Keratinocyte (primary cell): ENCODE measurements at regions not wholly inside any gene's neighbourhood (a gene's known extent, or its start where the extent isn't known, plus 50 kb on each side); places are given as distances from the start of the nearest gene placed in this dataset.

Source experiments
- DNase-seq: peaks from one replicate; pipeline ENCODE4 v3.0.0-alpha.2; 2011; ENCODE audit warnings: low read depth, missing footprints, low spot score
- FAIRE-seq: peaks from 2 replicates; lab custom pipeline; 2011; peaks lifted over from hg19 to GRCh38; lab: Jason Lieb, UNC
- H2AFZ ChIP-seq: 2 replicates; pipeline ENCODE4 v1.6.0; 2012; ENCODE audit warnings: low read length, control low read depth, inconsistent platforms; ENCODE audit not compliant: control insufficient read depth
- H3K27ac ChIP-seq: 2 replicates; pipeline ENCODE4 v1.5.1; 2011; ENCODE audit warnings: low read length; ENCODE audit not compliant: control insufficient read depth, insufficient read depth
- H3K27me3 ChIP-seq: 3 replicates; pipeline ENCODE4 v1.6.0; 2011; ENCODE audit warnings: low read length; ENCODE audit not compliant: control insufficient read depth, insufficient read depth; ENCODE audit errors: extremely low read depth
- H3K36me3 ChIP-seq, 2 experiments: 2 replicates in 1 of 2; 3 replicates in 1 of 2; pipeline ENCODE4 v1.5.1; 2011; ENCODE audit warnings: low read length in 2 of 2, mild to moderate bottlenecking in 1 of 2; ENCODE audit not compliant: control insufficient read depth in 2 of 2, insufficient read depth in 2 of 2; ENCODE audit errors: extremely low read depth in 1 of 2
- H3K4me1 ChIP-seq: 3 replicates; pipeline ENCODE4 v1.5.1; 2011; ENCODE audit warnings: low read length; ENCODE audit not compliant: control insufficient read depth, insufficient read depth; ENCODE audit errors: extremely low read depth
- H3K4me2 ChIP-seq: 3 replicates; pipeline ENCODE4 v1.6.0; 2011; ENCODE audit warnings: low read depth, low read length; ENCODE audit not compliant: control insufficient read depth, insufficient read depth; ENCODE audit errors: extremely low read depth
- H3K4me3 ChIP-seq, 3 experiments: fragments of 200-600 bp in 1 of 3; sonication (generic) in 1 of 3; 2 replicates in 2 of 3; 3 replicates in 1 of 3; pipeline ENCODE4 v1.5.1; 2011 to 2016; ENCODE audit warnings: low read length in 3 of 3, mild to moderate bottlenecking in 3 of 3, control low read depth in 2 of 3, inconsistent platforms in 1 of 3, low read depth in 1 of 3, mixed read lengths in 1 of 3, mixed run types in 1 of 3, moderate library complexity in 1 of 3; ENCODE audit not compliant: control insufficient read depth in 2 of 3, insufficient read depth in 2 of 3; ENCODE audit errors: extremely low read depth in 1 of 3
- H3K79me2 ChIP-seq: 2 replicates; pipeline ENCODE4 v1.6.0; 2012; ENCODE audit warnings: low read length; ENCODE audit not compliant: control insufficient read depth, insufficient read depth
- H3K9ac ChIP-seq: 3 replicates; pipeline ENCODE4 v1.6.0; 2011; ENCODE audit warnings: low read length; ENCODE audit not compliant: control insufficient read depth, insufficient read depth; ENCODE audit errors: extremely low read depth
- H3K9me1 ChIP-seq: 3 replicates; pipeline ENCODE4 v1.6.0; 2011; ENCODE audit warnings: low read length; ENCODE audit not compliant: control insufficient read depth, insufficient read depth; ENCODE audit errors: extremely low read depth
- H3K9me3 ChIP-seq: 2 replicates; pipeline ENCODE4 v1.5.1; 2012; ENCODE audit warnings: low read depth, low read length; ENCODE audit not compliant: control insufficient read depth
- H4K20me1 ChIP-seq: 3 replicates; pipeline ENCODE4 v1.6.0; 2011; ENCODE audit warnings: low read length; ENCODE audit not compliant: control insufficient read depth, insufficient read depth; ENCODE audit errors: extremely low read depth
- EZH2 ChIP-seq: IDR thresholded peaks from one replicate; pipeline ENCODE4 v1.6.1; 2012; ENCODE audit warnings: inconsistent platforms, mild to moderate bottlenecking, low read length, moderate library complexity
- dilution Hi-C: fragments of 300-500 bp; cut with MboI; formaldehyde crosslinking; loops from one replicate; pipeline ENCODE4 v1.7.0; 2020; ENCODE audit warnings: low sequenced_read_pairs; ENCODE audit not compliant: extremely low pct_ligation_motif_present
- TF ChIP-seq, protein P1 (sequence below), 3 experiments: IDR thresholded peaks in 1 of 3; conservative IDR thresholded peaks in 1 of 3; optimal IDR thresholded peaks in 1 of 3; 2 replicates in 2 of 3; 3 replicates in 1 of 3; pipeline versions ENCODE3 to v1.5.1; 2011; ENCODE audit warnings: low read length in 3 of 3, mild to moderate bottlenecking in 3 of 3, moderate library complexity in 2 of 3, control low read depth in 1 of 3, inconsistent platforms in 1 of 3; ENCODE audit not compliant: insufficient read depth in 2 of 3; ENCODE audit errors: extremely low read depth in 1 of 3

DNA sequence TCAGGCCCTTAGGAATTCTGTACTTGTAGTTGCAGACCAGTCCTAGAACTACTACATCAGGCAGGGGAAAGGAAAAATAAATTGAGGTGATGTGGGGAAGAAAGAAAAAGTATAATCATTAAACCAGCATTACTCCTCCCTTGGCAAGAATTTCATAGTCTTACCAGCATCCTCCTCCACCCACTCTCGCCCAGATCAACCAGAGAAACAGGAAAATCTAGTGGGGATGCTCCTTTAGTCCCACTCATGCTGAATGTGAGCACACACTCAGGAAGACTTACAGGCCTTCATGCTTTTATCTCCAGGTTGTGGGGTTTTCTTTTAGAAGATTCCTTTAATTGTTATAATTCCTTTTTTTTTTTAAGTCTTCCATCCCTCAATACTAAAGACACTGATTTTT lies 129.3 kb upstream of the CCDC150 start:
- no peaks in the 10 kb centered on the region for H3K4me1 ChIP-seq
- dilution Hi-C loops, result no loop called here
- no peaks in the 10 kb centered on the region for H3K79me2 ChIP-seq
- no peak overlapping the region for H2AFZ ChIP-seq
- TF ChIP-seq EZH2, result no peak
- TF ChIP-seq, protein P1, sequence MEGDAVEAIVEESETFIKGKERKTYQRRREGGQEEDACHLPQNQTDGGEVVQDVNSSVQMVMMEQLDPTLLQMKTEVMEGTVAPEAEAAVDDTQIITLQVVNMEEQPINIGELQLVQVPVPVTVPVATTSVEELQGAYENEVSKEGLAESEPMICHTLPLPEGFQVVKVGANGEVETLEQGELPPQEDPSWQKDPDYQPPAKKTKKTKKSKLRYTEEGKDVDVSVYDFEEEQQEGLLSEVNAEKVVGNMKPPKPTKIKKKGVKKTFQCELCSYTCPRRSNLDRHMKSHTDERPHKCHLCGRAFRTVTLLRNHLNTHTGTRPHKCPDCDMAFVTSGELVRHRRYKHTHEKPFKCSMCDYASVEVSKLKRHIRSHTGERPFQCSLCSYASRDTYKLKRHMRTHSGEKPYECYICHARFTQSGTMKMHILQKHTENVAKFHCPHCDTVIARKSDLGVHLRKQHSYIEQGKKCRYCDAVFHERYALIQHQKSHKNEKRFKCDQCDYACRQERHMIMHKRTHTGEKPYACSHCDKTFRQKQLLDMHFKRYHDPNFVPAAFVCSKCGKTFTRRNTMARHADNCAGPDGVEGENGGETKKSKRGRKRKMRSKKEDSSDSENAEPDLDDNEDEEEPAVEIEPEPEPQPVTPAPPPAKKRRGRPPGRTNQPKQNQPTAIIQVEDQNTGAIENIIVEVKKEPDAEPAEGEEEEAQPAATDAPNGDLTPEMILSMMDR (optimal IDR thresholded peaks at IDR 0.05 in 1 of 3, IDR thresholded peaks at IDR 0.05 in 1 of 3, conservative IDR thresholded peaks at IDR 0.05 in 1 of 3; ENCODE audit: extremely low read depth in 1 of 3, insufficient read depth in 2 of 3, low read length in 3 of 3), result no peak
- no peaks in the 10 kb centered on the region for H4K20me1 ChIP-seq
- no peaks in the 10 kb centered on the region for H3K9me3 ChIP-seq
- H3K4me2 ChIP-seq, result no peak overlapping the region
- no peak overlapping the region for H3K4me3 ChIP-seq
- H3K27ac ChIP-seq, result no peak overlapping the region
- H3K9ac ChIP-seq, result no peak overlapping the region
- H3K27me3 ChIP-seq, result no peaks in the 10 kb centered on the region
- no peak for DNase-seq
- no peaks in the 10 kb centered on the region for H3K36me3 ChIP-seq
- H3K9me1 ChIP-seq, result no peaks in the 10 kb centered on the region
- no peak for FAIRE-seq

DNA sequence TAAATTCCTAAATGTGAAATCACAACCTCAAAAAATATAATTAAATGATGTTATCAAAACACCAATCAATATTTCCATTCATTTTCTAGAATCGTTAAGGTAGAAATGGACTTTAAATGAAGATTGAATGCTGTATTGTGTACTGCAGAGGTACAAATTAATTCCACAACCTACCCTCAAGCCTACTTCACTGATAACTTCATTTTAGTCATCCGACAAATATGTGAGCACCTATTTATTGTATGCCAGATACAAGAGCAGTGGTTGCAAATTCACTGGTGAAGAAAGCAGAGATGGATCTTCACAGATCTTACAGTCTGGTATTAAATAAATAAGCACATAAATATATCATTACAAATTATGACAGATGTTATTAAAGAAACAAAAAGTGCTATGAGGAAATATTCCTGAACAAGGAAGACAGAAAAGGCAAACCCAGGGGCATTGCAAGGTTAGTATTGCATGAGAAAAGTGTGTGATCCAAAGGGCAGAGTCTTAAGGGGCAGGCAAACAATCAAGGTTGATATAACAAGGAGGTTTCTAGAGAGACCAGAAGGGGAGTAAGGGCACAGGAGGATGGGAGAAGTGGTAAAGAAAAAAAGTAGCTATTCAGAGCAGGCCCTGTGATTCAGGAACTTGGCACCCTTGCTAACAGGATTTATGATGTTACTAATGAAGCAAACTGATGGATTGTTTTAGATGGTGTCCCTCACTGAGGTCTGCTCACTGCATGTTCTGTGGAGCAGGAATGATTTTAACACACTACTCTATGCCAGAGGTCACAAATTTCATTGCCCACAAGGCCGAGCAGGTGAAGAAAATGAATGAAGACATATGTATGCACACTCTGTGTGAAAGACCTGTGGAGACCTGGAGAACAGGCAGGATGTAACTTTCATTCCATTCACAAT lies 128.0 kb upstream of the CCDC150 start:
- H3K79me2 ChIP-seq, result no peaks in the 10 kb centered on the region
- DNase-seq, result no peak
- dilution Hi-C loops, result no loop called here

More for the DNA sequence above, 128.0 kb upstream of the CCDC150 start:
- TF ChIP-seq EZH2, result no peak
- TF ChIP-seq, protein P1 (optimal IDR thresholded peaks at IDR 0.05 in 1 of 3, IDR thresholded peaks at IDR 0.05 in 1 of 3, conservative IDR thresholded peaks at IDR 0.05 in 1 of 3; ENCODE audit: extremely low read depth in 1 of 3, insufficient read depth in 2 of 3, low read length in 3 of 3), result no peak
- H3K9me1 ChIP-seq, result no peaks in the 10 kb centered on the region
- H2AFZ ChIP-seq, result no peak overlapping the region
- no peaks in the 10 kb centered on the region for H3K4me1 ChIP-seq
- H3K36me3 ChIP-seq, result no peaks in the 10 kb centered on the region
- no peaks in the 10 kb centered on the region for H3K27me3 ChIP-seq
- no peak for FAIRE-seq
- H3K4me3 ChIP-seq, result no peak overlapping the region
- no peak overlapping the region for H3K4me2 ChIP-seq
- H3K27ac ChIP-seq, result no peak overlapping the region
- H3K9ac ChIP-seq, result no peak overlapping the region
- H3K9me3 ChIP-seq, result no peaks in the 10 kb centered on the region
- no peaks in the 10 kb centered on the region for H4K20me1 ChIP-seq
